ENCODE measurements at regions not wholly inside any gene's neighbourhood (a gene's known extent, or its start where the extent isn't known, plus 50 kb on each side); places are given as distances from the start of the nearest gene placed in this dataset.
"Not testable (repeated sequence)": the region's sequence is repeated elsewhere in the genome, so short reads cannot be mapped to it uniquely, and the experiment has no call there.

DNA sequence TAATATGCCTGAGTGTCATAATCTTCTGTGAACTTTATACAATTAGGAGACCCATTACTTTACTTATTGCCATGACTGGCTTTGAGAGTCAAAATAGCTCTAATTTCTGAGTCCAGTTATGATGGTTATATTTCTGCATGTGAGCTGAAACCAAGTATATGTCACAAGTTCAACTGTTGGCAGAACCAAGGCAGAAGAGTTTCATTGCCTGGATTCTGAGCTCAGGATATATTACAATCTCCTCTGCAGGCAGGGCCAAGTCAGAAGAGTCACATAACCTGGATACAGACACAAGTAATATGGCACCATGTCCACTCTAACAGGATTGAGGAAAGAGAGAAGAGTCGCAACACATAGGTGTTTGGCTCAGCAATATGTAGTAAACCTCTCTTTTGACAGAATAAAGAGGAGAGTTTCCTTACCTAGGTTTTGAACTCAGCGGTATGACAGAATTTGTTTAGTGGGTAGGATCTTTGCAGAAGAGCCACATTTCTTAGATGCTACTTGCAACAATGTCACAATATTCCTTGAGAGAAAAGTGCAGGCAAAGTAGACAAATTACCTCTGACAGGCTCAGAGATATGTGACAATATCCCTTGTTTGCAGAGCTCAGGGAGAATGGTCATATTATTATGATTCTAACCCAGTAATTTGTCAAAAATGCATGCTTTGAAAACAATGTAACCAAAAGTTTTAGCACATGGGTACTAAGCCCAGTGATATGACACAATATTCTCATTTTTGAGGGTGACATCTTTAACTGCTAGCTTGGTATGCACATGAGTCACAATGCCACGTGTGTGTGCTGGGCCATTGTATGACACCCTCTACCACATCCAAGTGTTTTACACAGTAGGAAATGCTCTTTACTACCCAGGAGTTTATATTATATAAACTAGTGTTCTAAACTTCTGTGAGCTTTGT lies 895.3 kb upstream of the AMELY start:
- DNase-seq (ENCODE audit: low read depth in 2 of 2), result no peak

GRCh38 chrY:7805624-7806023 lies 894.1 kb upstream of the AMELY start:
- no peak for DNase-seq (ENCODE audit: low read depth in 2 of 2)

DNA sequence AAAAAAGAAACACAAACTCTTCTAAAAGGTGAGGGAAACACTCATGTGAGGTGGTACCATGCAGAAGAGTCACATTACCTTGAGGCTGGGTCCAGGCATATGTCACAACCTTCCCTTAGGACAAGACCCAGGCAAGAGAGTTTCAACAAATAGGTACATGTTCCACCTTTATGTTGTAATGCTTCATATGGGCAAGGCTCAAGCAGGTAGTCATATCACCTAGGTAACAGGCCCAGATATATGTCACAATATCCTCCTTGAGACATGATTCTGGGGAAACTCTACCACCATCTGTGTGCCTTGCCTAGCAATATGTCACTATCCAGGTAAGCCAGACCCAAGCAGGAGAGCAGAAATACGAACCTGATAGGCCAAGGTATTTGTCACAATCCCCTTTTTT lies 892.2 kb upstream of the AMELY start:
- no peak for DNase-seq (ENCODE audit: low read depth in 2 of 2)

DNA sequence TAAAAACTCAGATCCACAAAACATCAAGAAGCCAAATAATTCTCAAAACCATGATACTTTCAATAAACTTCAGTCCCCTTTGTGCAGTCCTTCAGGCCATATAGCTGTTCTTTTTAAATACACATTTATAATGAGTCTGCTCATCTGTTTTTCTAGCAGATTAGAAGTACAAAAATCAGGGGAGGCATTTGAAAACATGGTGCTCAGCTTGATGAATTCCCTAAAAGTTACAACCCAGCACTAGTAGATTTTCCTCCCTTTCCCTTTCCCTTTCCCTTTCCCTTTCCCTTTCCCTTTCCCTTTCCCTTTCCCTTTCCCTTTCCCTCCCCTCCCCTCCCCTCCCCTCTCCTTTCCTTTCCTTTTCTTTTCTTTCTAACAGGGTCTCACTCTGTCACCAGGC lies 884.6 kb upstream of the AMELY start:
- no peak for DNase-seq (ENCODE audit: low read depth in 2 of 2)

GRCh38 chrY:7794441-7794840 lies 882.9 kb upstream of the AMELY start:
- DNase-seq (ENCODE audit: low read depth in 2 of 2), result no peak

GRCh38 chrY:7793989-7794388 lies 882.4 kb upstream of the AMELY start:
- no peak for DNase-seq (ENCODE audit: low read depth in 2 of 2)

DNA sequence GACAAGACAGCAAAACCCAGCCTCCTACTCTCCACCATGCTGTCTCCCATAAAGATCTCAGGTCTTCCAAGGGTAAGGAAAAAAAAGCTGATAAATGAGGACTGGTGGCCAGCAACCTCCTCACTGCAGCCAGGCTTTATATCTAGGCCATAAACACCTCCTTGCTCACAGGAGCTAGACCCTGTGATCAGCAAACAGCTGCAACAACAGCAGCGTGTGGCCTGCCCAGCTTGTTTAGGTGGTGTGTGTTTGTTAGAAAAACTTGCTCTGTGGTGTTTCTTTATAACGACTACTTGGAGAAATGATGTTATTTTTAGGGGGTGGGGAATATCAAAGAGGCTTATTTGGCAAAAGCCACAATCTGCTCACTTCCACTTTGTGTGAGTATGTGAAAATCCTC lies 880.9 kb upstream of the AMELY start:
- DNase-seq (ENCODE audit: low read depth in 2 of 2), result no peak

DNA sequence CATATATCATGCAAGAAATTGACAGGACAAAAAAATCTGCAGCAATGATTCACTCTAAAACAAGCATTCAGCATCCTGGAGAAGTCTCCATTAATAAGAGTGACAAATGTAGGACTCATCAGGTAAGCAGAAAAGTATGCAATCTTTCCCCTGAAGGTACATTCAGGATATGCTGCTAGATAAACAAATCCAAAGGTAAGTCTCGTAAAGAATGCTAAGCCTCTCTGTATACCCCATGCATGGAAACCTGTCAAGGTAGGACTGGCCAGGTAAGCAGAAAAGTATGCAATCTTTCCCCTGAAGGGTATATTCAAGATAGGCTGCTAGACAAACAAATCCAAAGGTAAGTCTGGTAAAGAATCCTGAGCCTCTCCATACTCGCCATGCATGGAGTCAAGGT lies 869.9 kb upstream of the AMELY start:
- DNase-seq (ENCODE audit: low read depth in 2 of 2), result no peak

DNA sequence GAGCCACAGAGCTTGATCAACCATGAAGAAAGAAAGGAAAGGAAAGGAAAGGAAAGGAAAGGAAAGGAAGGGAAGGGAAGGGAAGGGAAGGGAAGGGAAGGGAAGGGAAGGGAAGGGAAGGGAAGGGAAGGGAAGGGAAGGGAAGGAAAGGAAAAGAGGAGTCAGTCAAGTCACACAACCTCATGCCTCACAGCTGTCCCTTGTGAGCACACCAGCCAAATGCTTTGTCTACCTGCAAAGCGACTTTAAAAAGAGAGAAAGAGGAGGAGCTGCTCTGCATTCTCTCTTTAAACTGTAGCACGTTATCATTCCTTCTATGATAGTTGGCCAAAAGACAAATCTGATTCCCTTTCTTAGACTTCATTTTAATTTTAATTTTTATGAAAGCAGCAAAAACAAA lies 863.9 kb upstream of the AMELY start:
- not testable (repeated sequence) for DNase-seq (ENCODE audit: low read depth in 2 of 2)

GRCh38 chrY:7771771-7772170 lies 860.2 kb upstream of the AMELY start:
- DNase-seq (ENCODE audit: low read depth in 2 of 2), result no peak

GRCh38 chrY:7769790-7770375 lies 858.3 kb upstream of the AMELY start:
- DNase-seq (ENCODE audit: low read depth in 2 of 2), result no peak

DNA sequence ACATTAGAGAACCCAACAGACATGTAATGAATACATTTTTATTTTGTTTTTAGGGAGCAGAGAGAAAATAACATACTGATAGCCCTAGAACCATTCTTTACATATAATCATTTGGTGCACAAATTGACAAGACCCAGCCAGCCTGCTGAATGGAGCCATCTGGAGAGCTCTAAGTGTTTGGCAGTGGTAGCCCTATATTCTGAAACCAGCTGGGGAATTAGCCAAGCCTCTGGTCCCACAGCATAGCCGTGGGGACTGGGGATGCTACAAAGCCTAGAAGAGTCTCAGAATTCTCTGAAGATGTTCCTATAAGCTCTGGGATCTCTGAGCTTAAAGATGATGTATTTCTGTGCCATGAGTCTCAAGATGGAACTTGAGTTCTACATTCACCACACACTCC lies 857.3 kb upstream of the AMELY start:
- DNase-seq (ENCODE audit: low read depth in 2 of 2), result no peak

DNA sequence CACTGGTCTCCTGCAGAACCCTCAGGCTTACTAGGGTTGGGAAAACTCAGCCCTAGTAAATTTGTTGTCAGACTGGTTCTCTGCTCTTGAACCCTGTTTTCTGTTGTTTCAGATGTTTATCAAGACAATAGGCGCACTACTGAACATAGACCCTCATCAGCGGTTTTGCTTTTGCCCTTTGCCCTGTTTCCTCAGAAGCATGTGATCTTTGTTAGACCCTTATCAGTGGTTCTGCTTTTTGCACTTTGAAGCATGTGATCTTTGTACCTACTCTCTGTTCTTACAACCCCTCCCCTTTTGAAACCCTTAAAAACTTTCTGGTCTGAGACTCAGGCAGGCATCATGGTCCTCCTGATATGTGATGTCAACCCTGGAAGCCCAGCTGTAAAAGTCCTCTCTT lies 842.2 kb upstream of the AMELY start:
- DNase-seq (ENCODE audit: low read depth in 2 of 2), result no peak

- no peak for DNase-seq (ENCODE audit: low read depth in 2 of 2)
These were observed 835.2 kb upstream of the AMELY start for GRCh38 chrY:7746781-7747180.

DNA sequence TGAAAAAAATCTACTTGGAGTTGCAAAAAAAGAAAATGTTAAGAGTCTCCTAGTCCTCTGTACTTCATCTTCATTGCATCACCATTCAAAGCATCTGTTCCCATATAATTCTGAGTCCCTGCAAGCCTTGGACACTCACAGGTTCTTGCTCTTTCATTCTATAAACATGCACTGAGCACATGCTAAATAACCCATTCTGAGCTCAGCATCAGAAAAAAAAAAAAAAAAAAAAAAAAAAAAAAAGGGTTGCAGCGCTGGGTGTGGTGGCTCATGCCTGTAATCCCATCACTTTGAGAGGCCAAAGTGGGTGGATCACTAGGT lies 834.0 kb upstream of the AMELY start:
- no peak for DNase-seq (ENCODE audit: low read depth in 2 of 2)

GRCh38 chrY:7744691-7745580 lies 833.4 kb upstream of the AMELY start:
- DNase-seq (ENCODE audit: low read depth in 2 of 2), result no peak

DNA sequence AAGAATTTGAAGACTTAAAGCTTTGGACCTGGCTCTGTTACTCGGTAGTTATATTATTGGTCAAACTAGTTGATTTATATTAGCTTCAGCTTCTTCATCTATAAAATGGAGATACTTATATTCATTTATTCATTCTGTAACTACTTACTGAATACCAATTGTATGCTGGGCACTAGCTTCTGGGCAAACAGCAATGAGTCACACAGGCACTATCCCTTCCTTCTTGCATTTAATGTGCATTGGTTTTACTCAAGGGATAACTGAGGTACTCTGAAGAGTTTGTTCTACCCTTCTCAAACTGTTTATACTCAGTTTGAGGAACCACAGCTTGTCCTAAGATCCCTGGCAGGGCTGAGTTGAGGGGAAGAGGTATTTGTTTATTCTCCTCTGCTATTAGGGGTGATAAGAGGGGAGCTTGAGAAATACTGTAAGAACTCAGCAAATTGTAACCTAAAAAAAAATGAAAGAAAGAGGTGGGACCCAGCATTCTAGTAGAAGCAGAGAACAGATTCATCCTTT lies 825.4 kb upstream of the AMELY start:
- DNase-seq (ENCODE audit: low read depth in 2 of 2), result no peak

GRCh38 chrY:7731651-7732050 lies 820.1 kb upstream of the AMELY start:
- DNase-seq (ENCODE audit: low read depth in 2 of 2), result no peak

DNA sequence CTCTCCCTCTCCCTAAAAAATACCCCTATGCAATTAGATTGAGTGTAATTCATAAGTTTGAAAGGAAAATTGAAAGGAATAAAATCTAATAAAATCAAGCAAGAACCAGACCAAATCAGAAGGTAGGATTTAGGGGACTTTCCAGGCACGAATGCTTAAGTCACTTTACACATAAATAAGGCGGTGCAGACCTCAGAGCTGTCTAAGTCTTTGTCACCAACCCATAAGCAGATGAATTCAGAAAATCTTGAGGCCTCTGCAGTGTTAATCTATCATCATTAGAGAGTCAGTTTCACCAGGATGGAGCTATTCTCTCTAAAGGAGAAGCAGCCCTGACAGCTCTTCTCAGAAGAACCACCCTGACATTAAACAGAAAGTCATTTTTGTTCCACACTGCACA lies 819.1 kb upstream of the AMELY start:
- DNase-seq (ENCODE audit: low read depth in 2 of 2), result no peak

DNA sequence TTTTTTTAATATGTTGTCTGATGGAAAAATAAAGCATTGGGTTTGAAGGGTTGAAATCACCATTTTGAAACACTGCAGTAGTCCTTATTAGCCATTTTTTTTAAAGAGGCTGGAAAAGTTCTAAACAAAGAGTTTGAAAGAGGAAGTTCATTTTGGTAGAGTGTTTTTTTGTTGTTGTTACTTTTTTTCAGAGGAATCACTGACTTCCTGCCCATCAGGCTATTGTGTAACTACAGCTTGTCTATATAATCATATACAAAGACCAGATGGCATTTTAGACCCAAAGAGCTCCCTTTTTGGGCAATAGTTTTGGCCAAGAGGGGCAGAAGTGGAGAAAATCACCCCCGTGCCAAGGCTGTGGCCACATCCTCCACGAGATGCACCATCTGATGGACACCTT lies 818.5 kb upstream of the AMELY start:
- DNase-seq (ENCODE audit: low read depth in 2 of 2), result no peak

DNA sequence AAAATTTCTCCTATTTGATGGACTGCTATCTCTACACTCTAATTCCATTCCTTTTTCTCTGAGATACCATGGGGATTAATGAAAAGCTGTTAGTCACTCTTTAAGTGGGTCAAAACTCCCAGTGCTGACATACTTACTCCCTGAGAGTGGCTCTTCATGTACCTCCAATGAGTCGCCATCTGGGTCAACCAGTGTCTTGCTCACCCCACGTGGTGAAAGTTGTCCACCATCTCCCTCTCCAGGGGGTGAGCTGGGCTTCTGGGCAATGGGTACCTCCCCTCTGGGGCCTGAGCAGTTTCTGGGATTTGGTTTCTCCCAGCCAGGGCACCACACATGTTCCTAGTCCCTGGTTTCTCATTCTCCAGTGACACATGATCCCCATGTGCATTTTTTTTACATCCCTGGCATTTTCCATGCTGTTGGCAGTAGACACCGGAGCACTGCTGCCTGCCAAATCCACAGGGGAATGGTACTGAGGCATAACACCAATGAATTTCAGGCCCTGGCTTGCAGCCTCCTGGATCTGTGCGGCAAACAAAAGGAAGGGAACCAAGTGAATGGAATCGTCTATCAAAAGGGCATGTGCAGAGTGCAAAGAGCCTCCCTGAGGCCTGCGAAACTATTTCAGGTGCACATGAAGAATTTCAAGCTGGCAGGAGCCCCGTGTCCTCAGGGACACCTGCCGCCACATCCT lies 817.9 kb upstream of the AMELY start:
- no peak for DNase-seq (ENCODE audit: low read depth in 2 of 2)

DNA sequence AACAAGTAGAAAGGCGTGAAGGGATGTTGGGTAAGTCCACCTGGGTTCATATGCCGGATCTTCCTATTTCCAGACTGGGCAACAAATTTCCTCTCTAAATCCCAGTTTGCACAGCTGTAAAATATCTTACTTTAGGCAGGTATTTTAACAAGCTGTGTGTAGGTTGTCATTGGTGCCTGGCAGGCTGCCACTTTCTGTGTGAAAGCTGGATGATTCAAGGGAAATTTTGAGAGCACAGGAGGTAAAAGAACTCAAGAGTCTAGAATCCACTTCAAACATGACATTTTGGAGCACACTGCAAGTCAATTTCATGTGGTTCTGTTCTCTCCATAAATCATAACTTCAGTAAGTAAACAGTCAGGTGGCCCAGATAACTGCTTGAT lies 817.4 kb upstream of the AMELY start:
- DNase-seq (ENCODE audit: low read depth in 2 of 2), result no peak

Data from stimulated activated CD8-positive, alpha-beta memory T cell treated with anti-CD3 and anti-CD28 coated beads, Interleukin-15, amount 100 ng/mL, for 48 hours (primary cell).